Peyer's patch (tissue), 4 donors: ENCODE measurements at regions not wholly inside any gene's neighbourhood (a gene's known extent, or its start where the extent isn't known, plus 50 kb on each side); places are given as distances from the start of the nearest gene placed in this dataset.

ENCODE experiments used
- DNase-seq, 3 donors: peaks; one replicate each; pipeline ENCODE4 v3.0.0-alpha.2; 2017 to 2019
- H3K27ac ChIP-seq, 4 donors: fragments of 200-600 bp; sonication (generic); one replicate each; pipeline ENCODE4 v1.5.1; 2016 to 2019
- H3K27me3 ChIP-seq, 2 donors: fragments of 200-600 bp; sonication (generic); one replicate each; pipeline ENCODE4 v1.5.1; 2019
- H3K36me3 ChIP-seq, 3 donors: fragments of 200-600 bp; sonication (generic); one replicate each; pipeline ENCODE4 v1.5.1; 2016 to 2019
- H3K4me1 ChIP-seq, 4 donors: fragments of 200-600 bp; sonication (generic); one replicate each; pipeline ENCODE4 v1.5.1; 2016 to 2019
- H3K4me3 ChIP-seq, 4 donors: fragments of 200-600 bp; sonication (generic); 1 replicate in 3 of 4; 2 replicates in 1 of 4; pipeline ENCODE4 v1.5.1; 2016 to 2019; ENCODE audit warnings: mild to moderate bottlenecking in 1 of 4
- H3K9me3 ChIP-seq, 4 donors: fragments of 200-600 bp; sonication (generic); one replicate each; pipeline ENCODE4 v1.5.1; 2016 to 2019; ENCODE audit warnings: mild to moderate bottlenecking in 1 of 4
- POLR2A ChIP-seq, 2 donors: fragments of 450-650 bp; IDR thresholded peaks; one replicate each; pipeline ENCODE4 v1.5.1; 2017; ENCODE audit warnings: antibody characterized with exemption in 2 of 2, mild to moderate bottlenecking in 2 of 2, moderate library complexity in 2 of 2
- TF ChIP-seq, protein P1 (sequence below), 6 experiments: fragments of 450-650 bp in 4 of 6; fragments of 200-600 bp in 2 of 6; sonication (generic) in 1 of 6; IDR thresholded peaks; one replicate each; pipeline ENCODE4 v1.5.1; 2017 to 2019; ENCODE audit warnings: antibody characterized with exemption in 6 of 6, mild to moderate bottlenecking in 3 of 6, moderate library complexity in 1 of 6

- Histone ChIP-seq H3K27me3 (no peaks in the 10 kb centered on the region), H3K27ac (peak overlapping the region in 1 of 4 donors; percentile 28), H3K4me3 (no peak overlapping the region), H3K36me3 (no peaks in the 10 kb centered on the region), H3K4me1 (no peaks in the 10 kb centered on the region), H3K9me3 (no peaks in the 10 kb centered on the region)
- TF ChIP-seq POLR2A (IDR thresholded peaks at IDR 0.05): no peak
- TF ChIP-seq, protein P1, sequence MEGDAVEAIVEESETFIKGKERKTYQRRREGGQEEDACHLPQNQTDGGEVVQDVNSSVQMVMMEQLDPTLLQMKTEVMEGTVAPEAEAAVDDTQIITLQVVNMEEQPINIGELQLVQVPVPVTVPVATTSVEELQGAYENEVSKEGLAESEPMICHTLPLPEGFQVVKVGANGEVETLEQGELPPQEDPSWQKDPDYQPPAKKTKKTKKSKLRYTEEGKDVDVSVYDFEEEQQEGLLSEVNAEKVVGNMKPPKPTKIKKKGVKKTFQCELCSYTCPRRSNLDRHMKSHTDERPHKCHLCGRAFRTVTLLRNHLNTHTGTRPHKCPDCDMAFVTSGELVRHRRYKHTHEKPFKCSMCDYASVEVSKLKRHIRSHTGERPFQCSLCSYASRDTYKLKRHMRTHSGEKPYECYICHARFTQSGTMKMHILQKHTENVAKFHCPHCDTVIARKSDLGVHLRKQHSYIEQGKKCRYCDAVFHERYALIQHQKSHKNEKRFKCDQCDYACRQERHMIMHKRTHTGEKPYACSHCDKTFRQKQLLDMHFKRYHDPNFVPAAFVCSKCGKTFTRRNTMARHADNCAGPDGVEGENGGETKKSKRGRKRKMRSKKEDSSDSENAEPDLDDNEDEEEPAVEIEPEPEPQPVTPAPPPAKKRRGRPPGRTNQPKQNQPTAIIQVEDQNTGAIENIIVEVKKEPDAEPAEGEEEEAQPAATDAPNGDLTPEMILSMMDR (IDR thresholded peaks at IDR 0.05): no peak
- no peak for DNase-seq
These were observed 184.5 kb downstream of the TANC2 start for GRCh38 chr17:63150490-63150889.

- Histone ChIP-seq H3K27me3 (no peaks in the 10 kb centered on the region), H3K9me3 (no peaks in the 10 kb centered on the region), H3K4me1 (no peaks in the 10 kb centered on the region), H3K27ac (peak overlapping the region in 1 of 4 donors; percentile 28), H3K4me3 (no peak overlapping the region), H3K36me3 (no peaks in the 10 kb centered on the region)
- DNase-seq: no peak
- TF ChIP-seq, protein P1 (IDR thresholded peaks at IDR 0.05): no peak
- no peak for TF ChIP-seq POLR2A (IDR thresholded peaks at IDR 0.05)
These were observed 185.0 kb downstream of the TANC2 start for GRCh38 chr17:63150994-63151464.

GRCh38 chr17:63151941-63152523, 186.0 kb downstream of the TANC2 start:
- DNase-seq: no peak
- no peaks in the 10 kb centered on the region for H3K4me1 ChIP-seq
- H3K27ac ChIP-seq: peak overlapping the region in 1 of 4 donors; percentile 33
- H3K27me3 ChIP-seq: no peaks in the 10 kb centered on the region
- no peak overlapping the region for H3K4me3 ChIP-seq
- no peak for TF ChIP-seq POLR2A (IDR thresholded peaks at IDR 0.05)
- TF ChIP-seq, protein P1 (IDR thresholded peaks at IDR 0.05): no peak
- H3K9me3 ChIP-seq: no peaks in the 10 kb centered on the region
- no peaks in the 10 kb centered on the region for H3K36me3 ChIP-seq

DNA sequence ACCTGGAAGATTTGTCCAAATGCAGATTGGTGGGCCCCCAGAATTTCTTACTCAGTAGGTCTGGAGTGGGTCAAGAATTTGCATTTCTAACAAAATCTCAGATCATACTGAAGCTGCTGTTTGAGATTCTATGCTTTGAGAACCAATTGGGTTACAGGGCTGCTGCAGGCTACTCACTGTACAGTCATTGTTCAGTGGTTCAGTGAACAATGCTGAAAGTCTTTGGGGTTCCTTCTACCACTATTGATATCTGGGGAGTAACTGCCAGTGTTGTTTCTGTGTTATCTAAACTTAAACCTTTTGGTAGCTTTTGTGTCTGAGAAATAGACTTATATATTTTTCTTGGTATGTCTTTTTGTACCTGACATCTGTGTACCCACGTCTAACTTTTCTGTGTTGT, 187.5 kb downstream of the TANC2 start:
- no peak overlapping the region for H3K27ac ChIP-seq
- H3K36me3 ChIP-seq: no peaks in the 10 kb centered on the region
- no peaks in the 10 kb centered on the region for H3K9me3 ChIP-seq
- no peaks in the 10 kb centered on the region for H3K27me3 ChIP-seq
- TF ChIP-seq, protein P1 (IDR thresholded peaks at IDR 0.05): no peak
- TF ChIP-seq POLR2A (IDR thresholded peaks at IDR 0.05): no peak
- no peak overlapping the region for H3K4me3 ChIP-seq
- DNase-seq: no peak
- no peaks in the 10 kb centered on the region for H3K4me1 ChIP-seq

GRCh38 chr17:63154586-63155244, 188.7 kb downstream of the TANC2 start:
- TF ChIP-seq, protein P1 (IDR thresholded peaks at IDR 0.05): no peak
- no peak for TF ChIP-seq POLR2A (IDR thresholded peaks at IDR 0.05)
- Histone ChIP-seq H3K9me3 (no peaks in the 10 kb centered on the region), H3K4me1 (no peaks in the 10 kb centered on the region), H3K4me3 (no peak overlapping the region), H3K36me3 (no peaks in the 10 kb centered on the region), H3K27me3 (no peaks in the 10 kb centered on the region), H3K27ac (no peak overlapping the region)
- DNase-seq: no peak
